GM19468 (cell line): ENCODE measurements at regions not wholly inside any gene's neighbourhood (a gene's known extent, or its start where the extent isn't known, plus 50 kb on each side); places are given as distances from the start of the nearest gene placed in this dataset.
A peak's percentile ranks its signal among the peaks of the same experiment; 100 is the strongest.
"Not testable (repeated sequence)": the region's sequence is repeated elsewhere in the genome, so short reads cannot be mapped to it uniquely, and the experiment has no call there.

Experiments used
- ATAC-seq: cut with Tn5 transposase; IDR thresholded peaks from one replicate; pipeline ENCODE4 v1.9.1; 2021; ENCODE audit warnings: mild to moderate bottlenecking, moderate library complexity, moderate number of reproducible peaks; ENCODE audit not compliant: unreplicated experiment; ENCODE audit errors: extremely low read depth

GRCh38 chrX:111041018-111041462 is 55.0 kb upstream of the PAK3 start:
- peak; percentile 55 for ATAC-seq

- ATAC-seq, result peak; percentile 21
These were observed 55.5 kb upstream of the PAK3 start for GRCh38 chrX:111040377-111041017.

GRCh38 chrX:111039606-111040005 is 56.4 kb upstream of the PAK3 start:
- no peak for ATAC-seq

- ATAC-seq, result no peak
These were observed 60.0 kb upstream of the PAK3 start for GRCh38 chrX:111035991-111036390.

GRCh38 chrX:111035256-111035655 is 60.7 kb upstream of the PAK3 start:
- no peak for ATAC-seq

- not testable (repeated sequence) for ATAC-seq
These were observed 73.0 kb upstream of the PAK3 start for GRCh38 chrX:111022998-111023397.

GRCh38 chrX:111020283-111020682 is 75.7 kb upstream of the PAK3 start:
- no peak for ATAC-seq

GRCh38 chrX:111013778-111014455 is 82.1 kb upstream of the PAK3 start:
- ATAC-seq, result no peak

GRCh38 chrX:111010111-111010510 is 85.9 kb upstream of the PAK3 start:
- ATAC-seq, result no peak

- ATAC-seq, result no peak
These were observed 86.7 kb upstream of the PAK3 start for GRCh38 chrX:111009256-111009655.

GRCh38 chrX:111008126-111008525 is 87.9 kb upstream of the PAK3 start:
- no peak for ATAC-seq

- no peak for ATAC-seq
These were observed 88.8 kb upstream of the PAK3 start for GRCh38 chrX:111007238-111007637.

GRCh38 chrX:111006116-111006515 is 89.9 kb upstream of the PAK3 start:
- ATAC-seq, result no peak

GRCh38 chrX:111005166-111005565 is 90.8 kb upstream of the PAK3 start:
- ATAC-seq, result no peak

- no peak for ATAC-seq
These were observed 92.9 kb upstream of the PAK3 start for GRCh38 chrX:111003118-111003517.

- ATAC-seq, result peak; percentile 63
These were observed 103.4 kb upstream of the PAK3 start for GRCh38 chrX:110992611-110993010.

- ATAC-seq, result no peak
These were observed 106.1 kb upstream of the PAK3 start for GRCh38 chrX:110989869-110990268.

- no peak for ATAC-seq
These were observed 106.5 kb upstream of the PAK3 start for GRCh38 chrX:110989447-110989846.

- ATAC-seq, result no peak
These were observed 108.7 kb upstream of the PAK3 start for GRCh38 chrX:110987292-110987691.

GRCh38 chrX:110985470-110985869 is 110.5 kb upstream of the PAK3 start:
- no peak for ATAC-seq

- ATAC-seq, result no peak
These were observed 113.0 kb upstream of the PAK3 start for GRCh38 chrX:110983024-110983423.

GRCh38 chrX:110966839-110967238 is 129.2 kb upstream of the PAK3 start:
- no peak for ATAC-seq
